Retinal pigment epithelial cell (primary cell): ENCODE measurements at regions not wholly inside any gene's neighbourhood (a gene's known extent, or its start where the extent isn't known, plus 50 kb on each side); places are given as distances from the start of the nearest gene placed in this dataset.

Experiments
- DNase-seq: peaks from one replicate; pipeline ENCODE4 v3.0.0-alpha.2; 2010; ENCODE audit warnings: low read depth
- H3K4me3 ChIP-seq: 2 replicates; pipeline ENCODE4 v1.5.1; 2011; ENCODE audit warnings: mild to moderate bottlenecking, low read length, control low read depth, moderate library complexity
- CTCF ChIP-seq: conservative IDR thresholded peaks from 2 replicates; pipeline ENCODE4 v1.5.1; 2011; ENCODE audit warnings: low read depth, low read length, control low read depth, inconsistent platforms

DNA sequence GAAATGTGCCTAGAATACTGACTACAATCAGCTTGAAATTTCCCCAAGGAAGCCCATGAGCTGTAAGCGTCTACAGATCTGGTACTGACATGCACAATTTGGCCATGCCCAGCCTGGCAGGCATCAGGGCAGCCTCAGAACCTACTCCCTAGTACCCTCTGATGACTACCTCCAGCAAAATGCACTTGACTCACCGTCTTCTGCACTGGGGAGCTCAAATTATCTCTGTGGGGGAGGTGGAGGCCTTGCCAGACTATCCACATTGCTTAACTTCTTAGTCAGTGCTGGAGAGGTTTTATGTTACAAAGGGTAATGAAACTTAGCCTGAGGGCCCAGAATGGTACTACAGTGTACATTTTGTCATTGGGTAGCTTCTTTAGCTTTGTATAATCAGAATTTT is 126.0 kb upstream of the ADGRF1 start:
- DNase-seq: peak; percentile 70
- H3K4me3 ChIP-seq: no peak overlapping the region
- TF ChIP-seq CTCF: no peak

GRCh38 chr6:47165918-47166317 is 123.8 kb upstream of the ADGRF1 start:
- H3K4me3 ChIP-seq: no peak overlapping the region
- DNase-seq: no peak
- no peak for TF ChIP-seq CTCF

DNA sequence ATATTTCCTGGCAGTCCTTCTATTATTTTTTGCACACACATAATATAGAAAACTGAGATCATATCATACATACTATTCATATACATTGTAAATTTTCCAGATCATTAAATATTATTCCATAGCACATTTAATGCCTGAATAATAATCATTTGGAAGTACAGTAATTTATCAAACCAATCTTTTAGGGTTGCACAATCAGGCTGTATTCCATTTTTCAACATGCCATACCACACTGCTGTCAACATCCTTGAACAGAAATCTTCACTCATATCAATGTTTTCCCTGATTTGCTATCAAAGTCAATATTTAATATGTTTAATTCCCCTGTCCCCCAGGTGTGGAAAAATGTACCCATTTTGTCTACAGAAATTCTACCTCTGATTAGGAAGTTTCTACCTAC is 122.7 kb upstream of the ADGRF1 start:
- H3K4me3 ChIP-seq: no peak overlapping the region
- no peak for TF ChIP-seq CTCF

DNA sequence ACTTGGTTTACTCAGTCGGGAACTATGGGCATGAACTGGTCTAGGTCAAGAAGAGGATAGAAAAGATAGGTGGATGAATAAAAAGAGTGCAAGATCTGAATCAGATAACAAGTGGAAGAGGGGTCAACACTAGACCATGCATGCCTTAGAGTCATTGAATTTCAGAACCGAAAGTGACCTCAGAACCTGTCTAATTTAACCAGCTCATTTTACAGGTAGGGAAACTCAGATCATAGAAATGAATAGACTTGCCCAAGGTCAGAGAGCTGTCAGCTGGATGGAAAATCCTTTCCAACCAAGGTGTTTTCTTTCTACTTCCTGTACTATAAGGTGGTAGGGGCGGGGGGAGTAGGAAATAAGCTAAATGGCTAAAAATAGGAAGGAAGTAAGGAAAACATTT is 121.4 kb upstream of the ADGRF1 start:
- TF ChIP-seq CTCF: no peak
- DNase-seq: no peak
- no peak overlapping the region for H3K4me3 ChIP-seq

More for the DNA sequence above, 122.7 kb upstream of the ADGRF1 start:
- no peak for DNase-seq

DNA sequence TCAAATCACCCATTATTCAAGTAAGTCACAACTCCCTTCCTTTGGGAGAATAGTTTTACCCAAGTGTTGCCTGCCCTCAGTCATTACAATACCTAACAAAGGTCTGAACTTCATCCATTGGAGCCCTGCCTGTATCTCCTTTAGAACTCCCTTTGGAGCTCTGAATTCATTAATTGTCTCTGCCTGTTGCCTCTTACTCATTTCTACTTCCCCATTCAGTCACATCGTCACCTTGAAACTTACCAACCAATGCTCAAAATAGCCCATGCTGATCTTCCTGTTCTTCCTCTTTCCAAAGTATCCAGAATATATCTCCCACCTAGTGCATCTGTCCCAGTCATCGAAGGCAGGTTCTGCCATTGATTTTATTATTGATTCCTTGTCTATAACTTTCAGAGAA is 120.7 kb upstream of the ADGRF1 start:
- no peak overlapping the region for H3K4me3 ChIP-seq
- DNase-seq: no peak
- no peak for TF ChIP-seq CTCF

- no peak for DNase-seq
- no peak overlapping the region for H3K4me3 ChIP-seq
- no peak for TF ChIP-seq CTCF
Measured at GRCh38 chr6:47162231-47162630, 120.1 kb upstream of the ADGRF1 start.

DNA sequence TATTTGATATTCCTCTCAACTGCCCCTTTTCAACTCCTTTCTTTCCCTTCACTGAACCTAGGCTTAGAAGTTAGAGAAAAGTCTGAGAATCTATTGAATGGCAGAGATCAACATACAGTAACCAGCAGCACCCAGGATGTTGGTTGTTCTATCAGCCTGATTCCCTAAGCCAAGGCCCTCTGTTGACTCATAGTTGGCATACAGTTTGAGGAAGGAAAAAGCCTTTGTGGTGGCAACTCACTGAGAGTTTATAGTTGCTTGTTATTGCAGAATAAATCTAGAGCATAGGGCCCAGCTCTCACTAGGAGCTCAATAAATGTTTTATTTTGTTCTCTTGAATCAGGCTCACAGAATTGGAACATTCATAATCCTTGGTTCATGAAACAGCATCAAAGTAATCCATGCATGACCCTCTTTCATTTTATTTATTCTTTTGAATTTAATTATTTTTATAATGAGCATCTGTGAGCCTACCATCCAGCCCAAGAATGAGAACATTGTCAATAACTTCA is 119.1 kb upstream of the ADGRF1 start:
- DNase-seq: peak; percentile 39
- no peak overlapping the region for H3K4me3 ChIP-seq
- TF ChIP-seq CTCF: no peak
